Upper lobe of left lung (tissue), 4 donors: ENCODE measurements at regions not wholly inside any gene's neighbourhood (a gene's known extent, or its start where the extent isn't known, plus 50 kb on each side); places are given as distances from the start of the nearest gene placed in this dataset.

ENCODE experiments used
- CTCF ChIP-seq, 6 experiments: fragments of 450-650 bp in 4 of 6; fragments of 200-600 bp in 2 of 6; sonication (generic) in 2 of 6; IDR thresholded peaks; one replicate each; pipeline ENCODE4 v1.5.1; 2016 to 2019; ENCODE audit warnings: antibody characterized with exemption in 6 of 6
- EP300 ChIP-seq, 4 donors: sonication (generic); formaldehyde crosslinking; IDR thresholded peaks; one replicate each; pipeline ENCODE4 v1.5.1; 2017; ENCODE audit warnings: antibody characterized with exemption in 4 of 4, control low read depth in 2 of 4
- POLR2A ChIP-seq, 4 donors: fragments of 450-650 bp; IDR thresholded peaks; one replicate each; pipeline ENCODE4 v1.5.1; 2016 to 2017; ENCODE audit warnings: antibody characterized with exemption in 4 of 4, mild to moderate bottlenecking in 2 of 4
- POLR2AphosphoS5 ChIP-seq, 2 donors: sonication (generic); formaldehyde crosslinking; IDR thresholded peaks; one replicate each; pipeline ENCODE4 v1.5.1; 2017; ENCODE audit warnings: antibody characterized with exemption in 2 of 2

GRCh38 chr9:84435902-84436301 lies 95.3 kb upstream of the SLC28A3 start:
- TF ChIP-seq CTCF (IDR thresholded peaks at IDR 0.05) (no peak), POLR2AphosphoS5 (IDR thresholded peaks at IDR 0.05) (no peak), POLR2A (IDR thresholded peaks at IDR 0.05) (no peak), EP300 (IDR thresholded peaks at IDR 0.05) (no peak)
